Left ventricle myocardium inferior (tissue), 1 donor: ENCODE measurements at regions not wholly inside any gene's neighbourhood (a gene's known extent, or its start where the extent isn't known, plus 50 kb on each side); places are given as distances from the start of the nearest gene placed in this dataset.
"Not testable (repeated sequence)": the region's sequence is repeated elsewhere in the genome, so short reads cannot be mapped to it uniquely, and the experiment has no call there.

Experiments
- DNase-seq: peaks from one replicate; pipeline ENCODE4 v3.0.0-alpha.2; 2020
- H3K27ac ChIP-seq: fragments of 200-600 bp; replicated peaks from 2 replicates; pipeline ENCODE4 v1.8.0; 2021
- H3K27me3 ChIP-seq: fragments of 200-600 bp; 2 replicates; pipeline ENCODE4 v1.8.0; 2021; ENCODE audit warnings: low read depth
- H3K36me3 ChIP-seq: fragments of 200-600 bp; 2 replicates; pipeline ENCODE4 v1.8.0; 2021
- H3K4me1 ChIP-seq: fragments of 200-600 bp; 2 replicates; pipeline ENCODE4 v1.8.0; 2021
- H3K4me3 ChIP-seq: fragments of 200-600 bp; 2 replicates; pipeline ENCODE4 v1.8.0; 2021; ENCODE audit warnings: mild to moderate bottlenecking, moderate library complexity
- H3K9me3 ChIP-seq: fragments of 200-600 bp; replicated peaks from 2 replicates; pipeline ENCODE4 v1.8.0; 2021
- CTCF ChIP-seq: fragments of 200-600 bp; IDR thresholded peaks from 2 replicates; pipeline ENCODE4 v1.8.0; 2021; ENCODE audit warnings: antibody characterized with exemption, mild to moderate bottlenecking, borderline replicate concordance
- intact Hi-C: fragments of 100-400 bp; cut with micrococcal nuclease; formaldehyde crosslinking; loops from one replicate; pipeline ENCODE4 v1.11.0; 2022
- donor health status: DM: no; HTN: yes; CAD: no; lungs with severe emphysema.

GRCh38 chr2:59752071-59752470, 801.4 kb downstream of the BCL11A start:
- Histone ChIP-seq H3K27ac (no peak overlapping the region), H3K4me3 (no peak overlapping the region), H3K9me3 (no peaks in the 10 kb centered on the region), H3K36me3 (no peaks in the 10 kb centered on the region), H3K4me1 (no peaks in the 10 kb centered on the region), H3K27me3 (no peaks in the 10 kb centered on the region)
- intact Hi-C loops: no loop called here
- DNase-seq: no peak
- TF ChIP-seq CTCF: no peak

- intact Hi-C loops, H3K4me1 ChIP-seq, H3K36me3 ChIP-seq, H3K27ac ChIP-seq, H3K27me3 ChIP-seq, H3K4me3 ChIP-seq, DNase-seq, H3K9me3 ChIP-seq: not testable (repeated sequence)
Measured at GRCh38 chr2:59751214-59751613, 802.2 kb downstream of the BCL11A start.

- H3K27me3 ChIP-seq: no peaks in the 10 kb centered on the region
- no peak overlapping the region for H3K4me3 ChIP-seq
- no peak overlapping the region for H3K27ac ChIP-seq
- no peak for TF ChIP-seq CTCF
- H3K9me3 ChIP-seq: no peaks in the 10 kb centered on the region
- DNase-seq: no peak
- intact Hi-C loops: no loop called here
- no peaks in the 10 kb centered on the region for H3K4me1 ChIP-seq
- no peaks in the 10 kb centered on the region for H3K36me3 ChIP-seq
Measured at GRCh38 chr2:59746291-59746690, 807.2 kb downstream of the BCL11A start.

- no peak overlapping the region for H3K4me3 ChIP-seq
- H3K27me3 ChIP-seq: no peaks in the 10 kb centered on the region
- intact Hi-C loops: no loop called here
- H3K4me1 ChIP-seq: no peaks in the 10 kb centered on the region
- no peak for TF ChIP-seq CTCF
- H3K27ac ChIP-seq: no peak overlapping the region
- no peaks in the 10 kb centered on the region for H3K9me3 ChIP-seq
- DNase-seq: no peak
- no peaks in the 10 kb centered on the region for H3K36me3 ChIP-seq
Measured at GRCh38 chr2:59745085-59745484, 808.4 kb downstream of the BCL11A start.

- H3K4me3 ChIP-seq: no peak overlapping the region
- no peak for TF ChIP-seq CTCF
- intact Hi-C loops: no loop called here
- no peaks in the 10 kb centered on the region for H3K27me3 ChIP-seq
- H3K9me3 ChIP-seq: no peaks in the 10 kb centered on the region
- DNase-seq: no peak
- no peak overlapping the region for H3K27ac ChIP-seq
- no peaks in the 10 kb centered on the region for H3K36me3 ChIP-seq
- no peaks in the 10 kb centered on the region for H3K4me1 ChIP-seq
Measured at GRCh38 chr2:59744436-59744835, 809.0 kb downstream of the BCL11A start.

- Histone ChIP-seq H3K4me3 (no peak overlapping the region), H3K4me1 (no peaks in the 10 kb centered on the region), H3K27ac (no peak overlapping the region), H3K36me3 (no peaks in the 10 kb centered on the region), H3K27me3 (no peaks in the 10 kb centered on the region), H3K9me3 (no peaks in the 10 kb centered on the region)
- intact Hi-C loops: no loop called here
- no peak for TF ChIP-seq CTCF
- no peak for DNase-seq
Measured at GRCh38 chr2:59741840-59742239, 811.6 kb downstream of the BCL11A start.
